ENCODE measurements at regions not wholly inside any gene's neighbourhood (a gene's known extent, or its start where the extent isn't known, plus 50 kb on each side); places are given as distances from the start of the nearest gene placed in this dataset.

GRCh38 chr6:91497770-91498169 lies 910.9 kb upstream of the MAP3K7 start:
- no peak for TF ChIP-seq POLR2A (IDR thresholded peaks at IDR 0.05)
- TF ChIP-seq CTCF (IDR thresholded peaks at IDR 0.05) = no peak
